ENCODE measurements at regions not wholly inside any gene's neighbourhood (a gene's known extent, or its start where the extent isn't known, plus 50 kb on each side); places are given as distances from the start of the nearest gene placed in this dataset.

DNA sequence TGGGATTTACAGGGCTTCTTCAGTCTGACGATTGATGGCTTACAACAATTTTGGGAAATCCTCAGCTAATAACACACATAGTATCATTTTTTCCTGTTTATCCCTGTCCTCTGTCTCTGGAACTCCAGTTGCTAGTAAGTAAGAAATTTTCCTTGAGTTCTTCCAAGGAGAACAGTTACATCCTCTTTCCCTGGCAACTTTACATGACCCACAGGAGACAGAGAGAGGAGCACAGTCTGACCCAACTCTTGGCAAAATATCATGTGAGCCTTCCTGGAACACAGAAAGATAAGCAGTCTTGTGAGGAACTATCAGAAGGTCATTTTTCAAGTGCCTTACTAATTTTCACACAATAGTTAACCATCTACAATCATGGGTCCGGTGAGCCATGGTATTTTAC is 578.7 kb upstream of the PABPC4L start:
- TF ChIP-seq, protein P1, sequence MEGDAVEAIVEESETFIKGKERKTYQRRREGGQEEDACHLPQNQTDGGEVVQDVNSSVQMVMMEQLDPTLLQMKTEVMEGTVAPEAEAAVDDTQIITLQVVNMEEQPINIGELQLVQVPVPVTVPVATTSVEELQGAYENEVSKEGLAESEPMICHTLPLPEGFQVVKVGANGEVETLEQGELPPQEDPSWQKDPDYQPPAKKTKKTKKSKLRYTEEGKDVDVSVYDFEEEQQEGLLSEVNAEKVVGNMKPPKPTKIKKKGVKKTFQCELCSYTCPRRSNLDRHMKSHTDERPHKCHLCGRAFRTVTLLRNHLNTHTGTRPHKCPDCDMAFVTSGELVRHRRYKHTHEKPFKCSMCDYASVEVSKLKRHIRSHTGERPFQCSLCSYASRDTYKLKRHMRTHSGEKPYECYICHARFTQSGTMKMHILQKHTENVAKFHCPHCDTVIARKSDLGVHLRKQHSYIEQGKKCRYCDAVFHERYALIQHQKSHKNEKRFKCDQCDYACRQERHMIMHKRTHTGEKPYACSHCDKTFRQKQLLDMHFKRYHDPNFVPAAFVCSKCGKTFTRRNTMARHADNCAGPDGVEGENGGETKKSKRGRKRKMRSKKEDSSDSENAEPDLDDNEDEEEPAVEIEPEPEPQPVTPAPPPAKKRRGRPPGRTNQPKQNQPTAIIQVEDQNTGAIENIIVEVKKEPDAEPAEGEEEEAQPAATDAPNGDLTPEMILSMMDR (IDR thresholded peaks at IDR 0.05): no peak

DNA sequence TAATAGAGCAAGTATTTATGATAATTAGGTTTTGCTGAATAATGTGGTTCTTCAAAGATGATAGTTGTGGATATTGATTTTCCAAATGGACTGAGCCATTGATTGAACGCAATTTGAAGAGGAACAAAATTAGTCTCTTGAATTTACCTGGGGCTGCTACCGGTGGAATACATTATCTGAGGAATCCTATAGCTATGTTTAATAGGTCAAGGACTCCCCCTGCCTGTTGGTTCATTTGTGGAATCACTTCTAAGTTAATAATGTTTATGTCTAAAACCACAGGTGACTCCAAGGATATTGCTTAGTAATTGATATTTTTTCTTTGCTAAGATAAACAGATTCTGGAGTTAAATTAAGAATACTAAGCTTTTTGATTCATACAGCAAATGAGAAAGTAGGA is 576.0 kb upstream of the PABPC4L start:
- TF ChIP-seq, protein P1 (IDR thresholded peaks at IDR 0.05): peak; percentile 48

DNA sequence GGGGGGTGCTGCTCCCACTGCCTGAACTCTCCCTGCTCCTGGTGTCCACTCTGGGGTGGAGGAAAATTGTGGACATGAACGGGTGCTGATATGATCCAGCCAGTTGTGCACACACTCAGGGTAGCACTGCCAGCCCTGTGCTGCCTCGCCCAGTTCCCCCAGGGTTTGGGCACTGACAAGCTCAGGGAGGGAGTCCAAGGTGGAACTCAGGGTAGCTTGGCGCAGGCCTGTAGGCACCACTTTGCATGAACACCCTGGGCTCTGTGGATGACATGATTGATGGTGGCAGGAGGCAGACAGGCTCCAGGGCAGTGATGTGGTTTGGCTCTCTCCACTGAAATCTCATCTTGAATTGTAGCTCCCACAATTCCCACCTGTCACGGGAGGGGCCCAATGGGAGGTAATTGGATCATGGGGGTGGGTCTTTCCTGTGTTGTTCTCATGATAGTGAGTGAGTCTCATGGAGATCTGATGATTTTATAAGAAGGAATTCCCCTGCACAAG is 572.0 kb upstream of the PABPC4L start:
- TF ChIP-seq, protein P1 (IDR thresholded peaks at IDR 0.05): no peak

DNA sequence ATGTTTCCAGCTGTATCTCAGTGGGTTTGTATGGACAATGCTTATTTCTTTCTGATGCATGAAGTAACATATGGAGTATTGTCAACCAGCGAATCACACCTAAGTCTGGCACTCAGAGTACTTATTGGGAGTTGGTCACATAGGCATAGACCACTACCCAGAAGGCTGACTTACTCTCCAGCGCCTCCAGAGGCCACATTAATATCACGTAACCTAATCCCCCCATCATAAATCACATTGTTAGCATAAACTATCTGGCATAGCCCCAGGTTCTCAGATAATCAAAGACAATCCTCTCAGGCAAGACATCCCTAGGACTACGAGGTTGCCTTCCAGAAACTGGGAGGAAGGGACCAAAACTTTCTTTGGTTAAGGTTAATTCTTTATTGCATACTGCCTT is 560.5 kb upstream of the PABPC4L start:
- TF ChIP-seq, protein P1 (IDR thresholded peaks at IDR 0.05): 0 out of 2 replicates have a peak, but pooled peaks have one; percentile 19

DNA sequence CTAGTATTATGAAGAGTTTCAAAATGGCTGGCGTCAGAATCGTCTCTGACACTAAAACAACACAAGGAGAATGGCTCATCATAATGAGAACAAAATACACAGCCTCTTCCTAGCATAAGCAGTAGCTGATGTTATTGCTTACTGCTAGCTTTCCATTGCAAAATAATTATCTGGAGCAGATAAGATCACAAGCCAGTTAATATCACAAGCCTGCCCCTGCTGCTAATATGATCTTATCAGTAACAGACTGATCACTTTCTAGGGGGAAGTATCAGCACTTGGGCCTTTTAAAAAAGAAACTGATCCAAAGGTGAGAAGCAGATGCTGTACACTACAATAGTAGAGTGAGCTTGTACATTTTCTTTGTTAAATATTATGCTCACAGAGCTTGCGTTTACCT is 554.8 kb upstream of the PABPC4L start:
- TF ChIP-seq, protein P1 (IDR thresholded peaks at IDR 0.05): no peak

DNA sequence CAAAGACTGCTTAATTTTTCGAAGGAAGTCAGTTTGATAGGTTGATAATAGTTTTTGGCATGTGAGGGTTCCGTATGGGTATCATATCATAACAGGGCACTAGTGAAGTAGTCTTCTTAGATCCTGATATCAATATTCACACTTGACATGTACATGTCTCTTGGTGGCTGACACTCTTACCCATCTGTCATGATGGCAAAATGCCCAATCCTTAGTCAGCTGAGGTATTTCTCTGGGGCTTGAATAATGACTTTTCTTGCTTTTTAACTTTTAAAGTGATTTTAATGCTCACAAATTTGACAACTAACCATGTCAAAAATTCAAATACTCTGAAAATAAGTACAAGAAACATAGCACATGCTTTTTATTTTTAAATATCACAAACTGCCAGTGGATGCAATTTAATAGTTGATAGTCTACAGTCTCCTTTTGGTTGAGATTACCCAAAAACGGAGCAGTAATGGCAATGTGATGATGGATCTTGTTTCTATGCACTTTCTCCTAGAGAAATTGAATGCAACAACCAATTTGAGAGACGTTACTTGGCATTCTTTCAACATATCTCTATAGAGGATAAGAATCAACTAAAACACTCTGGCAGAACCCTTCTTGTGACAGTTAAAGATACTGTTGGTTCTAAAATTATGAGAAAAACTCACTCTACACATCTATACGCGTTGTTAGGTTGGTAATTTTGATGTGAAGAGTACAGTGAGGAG is 552.9 kb upstream of the PABPC4L start:
- TF ChIP-seq, protein P1 (IDR thresholded peaks at IDR 0.05): no peak

DNA sequence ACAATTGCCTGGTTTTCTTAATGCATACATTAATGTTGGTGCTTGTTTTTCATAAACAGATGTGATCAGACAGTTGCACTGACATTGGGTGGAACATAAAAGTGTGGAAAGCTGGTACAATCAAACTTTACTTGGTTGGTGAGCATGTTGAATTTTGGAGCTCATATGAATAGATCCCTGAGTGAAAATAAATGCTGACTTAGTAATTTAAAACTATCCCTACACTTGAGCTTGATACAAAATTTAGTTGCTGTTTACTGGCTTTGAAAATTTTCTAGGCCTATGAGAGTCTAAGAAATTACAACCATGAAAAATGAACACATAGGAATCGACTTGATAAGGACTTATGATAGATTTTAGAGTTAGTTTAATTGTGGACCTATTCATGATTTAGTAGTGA is 551.8 kb upstream of the PABPC4L start:
- TF ChIP-seq, protein P1 (IDR thresholded peaks at IDR 0.05): no peak
